H1 (cell line): ENCODE measurements at regions not wholly inside any gene's neighbourhood (a gene's known extent, or its start where the extent isn't known, plus 50 kb on each side); places are given as distances from the start of the nearest gene placed in this dataset.

Source experiments
- CTCF ChIA-PET: fragments of 300-600 bp; sonication (Branson Sonifier 250); formaldehyde crosslinking; loops from one replicate; lab custom pipeline; 2021; ENCODE audit not compliant: partially characterized antibody; lab: Charles Lee
- POLR2A ChIA-PET: fragments of 300-600 bp; sonication (Branson Sonifier 250); formaldehyde crosslinking; loops from one replicate; lab custom pipeline; 2021; ENCODE audit warnings: inconsistent platforms; ENCODE audit not compliant: partially characterized antibody; lab: Charles Lee
- DNase-seq, 2 experiments: peaks; one replicate each; pipeline versions ENCODE4 v3.0.0 to v3.0.0-alpha.2; 2010 to 2022; ENCODE audit warnings: low spot score in 2 of 2, low read depth in 1 of 2, mixed read lengths in 1 of 2
- FAIRE-seq: peaks from 2 replicates; lab custom pipeline; 2011; peaks lifted over from hg19 to GRCh38; lab: Jason Lieb, UNC
- H2AFZ ChIP-seq: 2 replicates; pipeline ENCODE4 v1.8.1; 2012; ENCODE audit warnings: low read length, inconsistent platforms
- H2AK5ac ChIP-seq: 2 replicates; pipeline ENCODE4 v1.6.1; 2013; ENCODE audit warnings: low read depth, low read length
- H2BK120ac ChIP-seq: replicated peaks from 2 replicates; pipeline ENCODE3; 2013; ENCODE audit warnings: low read depth, low read length, inconsistent platforms
- H2BK12ac ChIP-seq: 2 replicates; pipeline ENCODE4 v1.6.1; 2013; ENCODE audit warnings: low read depth, low read length
- H2BK15ac ChIP-seq: 2 replicates; pipeline ENCODE4 v1.6.1; 2013; ENCODE audit warnings: low read length
- H2BK20ac ChIP-seq: 2 replicates; pipeline ENCODE4 v1.6.1; 2013; ENCODE audit warnings: low read length
- H2BK5ac ChIP-seq: 2 replicates; pipeline ENCODE4 v1.6.1; 2013; ENCODE audit warnings: low read depth, low read length
- H3K14ac ChIP-seq: 2 replicates; pipeline ENCODE4 v1.6.1; 2013; ENCODE audit warnings: inconsistent platforms; ENCODE audit not compliant: insufficient read length
- H3K18ac ChIP-seq: 2 replicates; pipeline ENCODE4 v1.6.1; 2013; ENCODE audit warnings: low read length; ENCODE audit errors: extremely low read depth
- H3K23ac ChIP-seq: 2 replicates; pipeline ENCODE4 v1.6.1; 2013; ENCODE audit warnings: inconsistent platforms; ENCODE audit not compliant: insufficient read length
- H3K23me2 ChIP-seq: 2 replicates; pipeline ENCODE4 v1.6.1; 2013; ENCODE audit warnings: low read depth, low read length
- H3K27ac ChIP-seq: 2 replicates; pipeline ENCODE4 v1.6.1; 2011; ENCODE audit warnings: low read depth, low read length, inconsistent platforms
- H3K27me3 ChIP-seq, 4 experiments: replicated peaks in 1 of 4; 1 replicate in 1 of 4; 2 replicates in 3 of 4; pipeline versions ENCODE4 v1.6.1 to v1.8.1; 2011 to 2013; ENCODE audit warnings: low read length in 3 of 4, mild to moderate bottlenecking in 3 of 4, inconsistent platforms in 2 of 4, mixed read lengths in 2 of 4, moderate library complexity in 1 of 4; ENCODE audit not compliant: control insufficient read depth in 3 of 4, insufficient read depth in 3 of 4; ENCODE audit errors: extremely low read depth in 1 of 4
- H3K36me3 ChIP-seq, 4 experiments: 2 replicates each; pipeline versions ENCODE4 v1.6.1 to v1.8.1; 2011 to 2013; ENCODE audit warnings: mild to moderate bottlenecking in 4 of 4, low read length in 3 of 4, moderate library complexity in 2 of 4, control low read depth in 1 of 4, inconsistent platforms in 1 of 4; ENCODE audit not compliant: insufficient read depth in 4 of 4, control insufficient read depth in 2 of 4
- H3K4ac ChIP-seq: replicated peaks from 2 replicates; pipeline ENCODE3; 2013; ENCODE audit warnings: low read length, low read depth, mixed read lengths, inconsistent platforms; ENCODE audit not compliant: insufficient read length
- H3K4me1 ChIP-seq, 4 experiments: replicated peaks in 1 of 4; 1 replicate in 1 of 4; 2 replicates in 3 of 4; pipeline versions ENCODE4 v1.6.1 to v1.8.1; 2011 to 2013; ENCODE audit warnings: low read length in 3 of 4, inconsistent platforms in 2 of 4, mixed read lengths in 1 of 4; ENCODE audit not compliant: insufficient read depth in 4 of 4, control insufficient read depth in 3 of 4
- H3K4me2 ChIP-seq, 2 experiments: 2 replicates each; pipeline versions ENCODE4 v1.6.1 to v1.8.1; 2011 to 2013; ENCODE audit warnings: low read depth in 2 of 2, low read length in 2 of 2, control low read depth in 1 of 2, inconsistent platforms in 1 of 2, mild to moderate bottlenecking in 1 of 2; ENCODE audit not compliant: insufficient read depth in 1 of 2
- H3K4me3 ChIP-seq, 4 experiments: fragments of 200-600, 300-600 bp in 1 of 4; sonication (generic), shearing (Covaris generic), sonication (Bioruptor Twin) in 1 of 4; 2 replicates each; pipeline versions ENCODE4 v1.5.1 to v1.8.1; 2011 to 2016; ENCODE audit warnings: low read length in 4 of 4, low read depth in 3 of 4, control low read depth in 2 of 4, inconsistent platforms in 2 of 4, mild to moderate bottlenecking in 2 of 4, mixed read lengths in 1 of 4, moderate library complexity in 1 of 4; ENCODE audit not compliant: insufficient read depth in 2 of 4; ENCODE audit errors: extremely low read depth in 1 of 4
- H3K56ac ChIP-seq: replicated peaks from 2 replicates; pipeline ENCODE3; 2013; ENCODE audit warnings: low read depth, mild to moderate bottlenecking, mixed read lengths, low read length, inconsistent platforms; ENCODE audit not compliant: insufficient read length
- H3K79me1 ChIP-seq: 2 replicates; pipeline ENCODE4 v1.6.1; 2013; ENCODE audit warnings: low read depth, low read length, control low read depth
- H3K79me2 ChIP-seq, 2 experiments: 2 replicates each; pipeline versions ENCODE4 v1.6.1 to v1.8.1; 2012 to 2013; ENCODE audit warnings: low read length in 2 of 2, mild to moderate bottlenecking in 2 of 2, inconsistent platforms in 1 of 2; ENCODE audit not compliant: insufficient read depth in 2 of 2, control insufficient read depth in 1 of 2
- H3K9ac ChIP-seq, 4 experiments: replicated peaks in 1 of 4; 1 replicate in 1 of 4; 2 replicates in 3 of 4; pipeline versions ENCODE4 v1.6.1 to v1.8.1; 2011 to 2013; ENCODE audit warnings: low read depth in 3 of 4, low read length in 3 of 4, control low read depth in 2 of 4, mild to moderate bottlenecking in 2 of 4, moderate library complexity in 2 of 4, inconsistent platforms in 1 of 4; ENCODE audit errors: extremely low read depth in 1 of 4
- H3K9me3 ChIP-seq, 2 experiments: 2 replicates each; pipeline versions ENCODE4 v1.6.1 to v1.8.1; 2012 to 2013; ENCODE audit warnings: mild to moderate bottlenecking in 2 of 2, moderate library complexity in 2 of 2, control low read depth in 1 of 2, inconsistent platforms in 1 of 2, low read depth in 1 of 2, low read length in 1 of 2, mixed read lengths in 1 of 2; ENCODE audit not compliant: insufficient read depth in 2 of 2
- H4K20me1 ChIP-seq, 2 experiments: replicated peaks in 1 of 2; 2 replicates each; pipeline versions ENCODE3 to v1.8.1; 2011 to 2013; ENCODE audit warnings: inconsistent platforms in 2 of 2, low read length in 2 of 2, mild to moderate bottlenecking in 1 of 2; ENCODE audit not compliant: insufficient read depth in 2 of 2, control insufficient read depth in 1 of 2
- H4K5ac ChIP-seq: 2 replicates; pipeline ENCODE4 v1.6.1; 2013; ENCODE audit warnings: low read length, low read depth, mixed read lengths, inconsistent platforms; ENCODE audit not compliant: insufficient read length
- H4K8ac ChIP-seq: 2 replicates; pipeline ENCODE4 v1.8.0; 2013; ENCODE audit warnings: mild to moderate bottlenecking, moderate library complexity, low read length, inconsistent platforms; ENCODE audit not compliant: insufficient read depth; ENCODE audit errors: extremely low read depth
- H4K91ac ChIP-seq: replicated peaks from 2 replicates; pipeline ENCODE3; 2013; ENCODE audit warnings: low read length, mixed read lengths, inconsistent platforms; ENCODE audit not compliant: insufficient read length
- BRCA1 ChIP-seq: IDR thresholded peaks from 2 replicates; pipeline ENCODE4 v1.6.1; 2012; ENCODE audit warnings: low read depth, low read length, improper control_type of control experiment
- CREB1 ChIP-seq: IDR thresholded peaks from 2 replicates; pipeline ENCODE4 v1.6.1; 2012; ENCODE audit warnings: inconsistent platforms
- EZH2 ChIP-seq: fragments of 200-600 bp; sonication (generic); IDR thresholded peaks from 2 replicates; pipeline ENCODE4 v1.7.1; 2012; ENCODE audit warnings: low read depth, mild to moderate bottlenecking, moderate library complexity, low read length, inconsistent platforms; ENCODE audit not compliant: severe bottlenecking
- JUN ChIP-seq: IDR thresholded peaks from 2 replicates; pipeline ENCODE4 v1.6.1; 2011; ENCODE audit warnings: low read depth, mild to moderate bottlenecking, improper control_type of control experiment, low read length
- KDM4A ChIP-seq: IDR thresholded peaks from one replicate; pipeline ENCODE4 v1.7.1; 2012; ENCODE audit warnings: low read depth, mild to moderate bottlenecking, moderate library complexity, low read length, inconsistent platforms; ENCODE audit not compliant: severe bottlenecking
- NANOG ChIP-seq: IDR thresholded peaks from 2 replicates; pipeline ENCODE4 v1.6.1; 2011; ENCODE audit warnings: low read length, low read depth, mild to moderate bottlenecking, inconsistent platforms; ENCODE audit not compliant: insufficient read depth, poor library complexity, severe bottlenecking
- POLR2A ChIP-seq, 2 experiments: IDR thresholded peaks; 1 replicate in 1 of 2; 2 replicates in 1 of 2; pipeline ENCODE4 v1.6.1; 2011; ENCODE audit warnings: low read depth in 2 of 2, low read length in 2 of 2, mild to moderate bottlenecking in 2 of 2; ENCODE audit errors: control extremely low read depth in 1 of 2
- RNF2 ChIP-seq: fragments of 200-900, 300-1000 bp; sonication (generic); IDR thresholded peaks from 2 replicates; pipeline ENCODE4 v1.7.1; 2016; ENCODE audit warnings: borderline replicate concordance, low read depth, mild to moderate bottlenecking, antibody characterized with exemption, low read length; ENCODE audit not compliant: poor library complexity, severe bottlenecking; ENCODE audit errors: missing control alignments
- SAP30 ChIP-seq: fragments of 300-600 bp; sonication (generic); IDR thresholded peaks from 2 replicates; pipeline ENCODE4 v1.7.1; 2012; ENCODE audit warnings: low read length, moderate library complexity, mild to moderate bottlenecking, inconsistent platforms; ENCODE audit not compliant: insufficient read depth, insufficient replicate concordance
- SIN3A ChIP-seq, 2 experiments: IDR thresholded peaks in 1 of 2; conservative IDR thresholded peaks in 1 of 2; 2 replicates each; pipeline ENCODE4 v1.6.1; 2011 to 2012; ENCODE audit warnings: low read length in 2 of 2, improper control_type of control experiment in 1 of 2, low read depth in 1 of 2, mild to moderate bottlenecking in 1 of 2
- TAF1 ChIP-seq: IDR thresholded peaks from 2 replicates; pipeline ENCODE4 v1.6.1; 2011; ENCODE audit warnings: mild to moderate bottlenecking, low read depth, low read length
- WGBS, 2 experiments: shearing (Covaris generic) in 1 of 2; methylation state at CpG; one replicate each; pipeline versions ENCODE4 v1.1.6 to v1.1.7; 2013 to 2015; ENCODE audit warnings: low lambda C conversion rate in 2 of 2, mixed read lengths in 2 of 2, inconsistent platforms in 1 of 2, low coverage in 1 of 2, missing lambda C conversion rate in 1 of 2; ENCODE audit not compliant: insufficient replicate concordance in 2 of 2, insufficient coverage in 1 of 2, insufficient read length in 1 of 2; ENCODE audit errors: extremely low coverage in 1 of 2, missing lambda C conversion rate in 1 of 2; 5-methylcytosine and 5-hydroxymethylcytosine counted together
- TF ChIP-seq, protein P1 (sequence below): IDR thresholded peaks from 2 replicates; pipeline ENCODE4 v1.6.1; 2012; ENCODE audit warnings: inconsistent platforms

DNA sequence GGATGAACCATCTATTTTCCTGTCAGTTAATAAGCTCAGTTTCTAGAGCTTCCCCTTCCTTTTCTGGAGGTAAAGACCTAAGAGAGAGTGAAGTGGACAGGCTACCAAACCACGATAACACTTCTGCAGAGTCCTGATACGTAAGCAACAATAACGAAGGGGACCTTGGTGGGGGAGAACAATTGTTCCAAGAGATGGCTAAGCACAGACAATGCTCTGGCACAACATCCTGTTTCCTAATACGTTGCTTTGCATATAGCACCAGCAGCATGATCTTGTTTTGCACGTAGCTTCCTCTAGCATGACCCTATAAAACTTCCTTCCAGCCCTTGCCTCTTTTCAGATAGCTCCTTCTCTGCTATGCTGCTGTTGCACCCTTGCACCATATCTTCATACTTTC lies 247.3 kb downstream of the RAD51AP2 start:
- Histone ChIP-seq H4K20me1 (no peaks in the 10 kb centered on the region), H4K5ac (no peak overlapping the region), H3K56ac (no peak overlapping the region), H3K9ac (no peak overlapping the region), H4K8ac (no peak overlapping the region), H2AK5ac (no peak overlapping the region), H3K79me2 (no peaks in the 10 kb centered on the region), H4K91ac (no peak overlapping the region), H3K14ac (no peak overlapping the region), H3K27ac (no peak overlapping the region), H3K79me1 (no peaks in the 10 kb centered on the region), H3K4ac (no peak overlapping the region), H2BK15ac (no peak overlapping the region), H3K18ac (no peak overlapping the region), H2AFZ (no peak overlapping the region), H3K4me3 (no peak overlapping the region), H3K27me3 (no peaks in the 10 kb centered on the region), H2BK120ac (no peak overlapping the region), H3K4me1 (no peaks in the 10 kb centered on the region), H3K36me3 (no peaks in the 10 kb centered on the region), H3K9me3 (no peaks in the 10 kb centered on the region), H2BK20ac (no peak overlapping the region), H3K23ac (no peak overlapping the region), H2BK5ac (no peak overlapping the region), H3K23me2 (no peaks in the 10 kb centered on the region), H3K4me2 (no peak overlapping the region), H2BK12ac (no peak overlapping the region)
- POLR2A ChIA-PET: no interaction called here
- WGBS, 2 experiments: 91% methylated on average over 5 of the region's 5 CpGs; no CpG with 5 or more reads in 1 of the 2 experiments
- FAIRE-seq (no peak), DNase-seq (no peak)
- TF ChIP-seq, protein P1, sequence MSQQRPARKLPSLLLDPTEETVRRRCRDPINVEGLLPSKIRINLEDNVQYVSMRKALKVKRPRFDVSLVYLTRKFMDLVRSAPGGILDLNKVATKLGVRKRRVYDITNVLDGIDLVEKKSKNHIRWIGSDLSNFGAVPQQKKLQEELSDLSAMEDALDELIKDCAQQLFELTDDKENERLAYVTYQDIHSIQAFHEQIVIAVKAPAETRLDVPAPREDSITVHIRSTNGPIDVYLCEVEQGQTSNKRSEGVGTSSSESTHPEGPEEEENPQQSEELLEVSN: no peak
- TF ChIP-seq TAF1 (no peak), SAP30 (no peak), EZH2 (no peak), NANOG (no peak), RNF2 (no peak), CREB1 (no peak), JUN (no peak), KDM4A (no peak), SIN3A (conservative IDR thresholded peaks at IDR 0.05 in 1 of 2, IDR thresholded peaks at IDR 0.05 in 1 of 2; ENCODE audit: low read depth in 1 of 2, low read length in 2 of 2) (no peak), POLR2A (IDR thresholded peaks at IDR 0.05; ENCODE audit: control extremely low read depth in 1 of 2, low read depth in 2 of 2, low read length in 2 of 2) (no peak), BRCA1 (no peak)
- CTCF ChIA-PET: interaction anchor here (2.9 kb wide), 1 partner anchor 39 kb away, joined by 14 read pairs; no protein-coding TSS in a partner anchor
